ENCODE measurements at regions not wholly inside any gene's neighbourhood (a gene's known extent, or its start where the extent isn't known, plus 50 kb on each side); places are given as distances from the start of the nearest gene placed in this dataset.

DNA sequence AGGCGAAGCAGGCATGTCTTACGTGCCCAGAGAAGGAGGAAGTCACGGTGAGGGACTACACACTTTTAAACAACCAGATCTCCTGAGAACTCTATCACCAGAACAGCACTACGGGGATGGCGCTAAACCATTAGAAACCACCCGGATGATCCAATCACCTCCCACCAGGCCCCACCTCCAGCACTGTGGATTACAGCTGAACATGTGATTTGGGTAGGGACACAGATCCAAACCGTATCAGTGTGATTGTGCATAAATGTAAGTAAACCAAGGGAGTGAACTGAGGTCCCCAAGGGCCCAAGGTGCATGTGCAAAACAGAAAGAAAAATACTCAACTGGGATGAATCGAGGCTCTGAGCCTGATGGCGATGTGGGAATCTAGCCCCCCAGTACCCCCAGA lies 134.2 kb downstream of the DICER1 start:
- TF ChIP-seq, protein P1, sequence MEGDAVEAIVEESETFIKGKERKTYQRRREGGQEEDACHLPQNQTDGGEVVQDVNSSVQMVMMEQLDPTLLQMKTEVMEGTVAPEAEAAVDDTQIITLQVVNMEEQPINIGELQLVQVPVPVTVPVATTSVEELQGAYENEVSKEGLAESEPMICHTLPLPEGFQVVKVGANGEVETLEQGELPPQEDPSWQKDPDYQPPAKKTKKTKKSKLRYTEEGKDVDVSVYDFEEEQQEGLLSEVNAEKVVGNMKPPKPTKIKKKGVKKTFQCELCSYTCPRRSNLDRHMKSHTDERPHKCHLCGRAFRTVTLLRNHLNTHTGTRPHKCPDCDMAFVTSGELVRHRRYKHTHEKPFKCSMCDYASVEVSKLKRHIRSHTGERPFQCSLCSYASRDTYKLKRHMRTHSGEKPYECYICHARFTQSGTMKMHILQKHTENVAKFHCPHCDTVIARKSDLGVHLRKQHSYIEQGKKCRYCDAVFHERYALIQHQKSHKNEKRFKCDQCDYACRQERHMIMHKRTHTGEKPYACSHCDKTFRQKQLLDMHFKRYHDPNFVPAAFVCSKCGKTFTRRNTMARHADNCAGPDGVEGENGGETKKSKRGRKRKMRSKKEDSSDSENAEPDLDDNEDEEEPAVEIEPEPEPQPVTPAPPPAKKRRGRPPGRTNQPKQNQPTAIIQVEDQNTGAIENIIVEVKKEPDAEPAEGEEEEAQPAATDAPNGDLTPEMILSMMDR (optimal IDR thresholded peaks at IDR 0.05 in 1 of 3, IDR thresholded peaks at IDR 0.05 in 1 of 3, conservative IDR thresholded peaks at IDR 0.05 in 1 of 3; ENCODE audit: extremely low read depth in 1 of 3, insufficient read depth in 2 of 3, low read length in 3 of 3): no peak
- TF ChIP-seq EZH2 (IDR thresholded peaks at IDR 0.05; ENCODE audit: low read length): no peak

Measured in keratinocyte (primary cell).